Activated CD8-positive, alpha-beta T cell treated with anti-CD3 and anti-CD28 coated beads for 36 hours (primary cell): ENCODE measurements at regions not wholly inside any gene's neighbourhood (a gene's known extent, or its start where the extent isn't known, plus 50 kb on each side); places are given as distances from the start of the nearest gene placed in this dataset.

Experiments used
- ATAC-seq: fragments of 200-7000 bp; cut with Tn5 transposase; one replicate; pipeline ENCODE4 v1.10.0; 2021; ENCODE audit warnings: mild to moderate bottlenecking, moderate library complexity
- CTCF ChIA-PET: fragments of 350-600 bp; sonication (Branson Sonifier 250); formaldehyde crosslinking; loops from one replicate; lab custom pipeline; 2021; ENCODE audit warnings: antibody characterized with exemption; lab: Charles Lee
- POLR2A ChIA-PET: fragments of 350-600 bp; sonication (Branson Sonifier 250); formaldehyde crosslinking; loops from one replicate; lab custom pipeline; 2021; ENCODE audit warnings: antibody characterized with exemption; lab: Charles Lee
- DNase-seq: peaks from one replicate; pipeline ENCODE4 v3.0.0-alpha.2; 2020
- H3K27ac Mint-ChIP-seq: one replicate; pipeline ENCODE4 v1.8.0; 2021; ENCODE audit warnings: mild to moderate bottlenecking, mixed read lengths
- H3K27me3 Mint-ChIP-seq: one replicate; pipeline ENCODE4 v1.8.0; 2021; ENCODE audit warnings: mixed read lengths
- H3K36me3 Mint-ChIP-seq: one replicate; pipeline ENCODE4 v1.8.0; 2021; ENCODE audit warnings: low read depth, mixed read lengths
- H3K4me1 Mint-ChIP-seq: one replicate; pipeline ENCODE4 v1.8.0; 2021; ENCODE audit warnings: low read depth, mixed read lengths
- H3K4me3 Mint-ChIP-seq: one replicate; pipeline ENCODE4 v1.8.0; 2021; ENCODE audit warnings: mild to moderate bottlenecking, moderate library complexity, mixed read lengths
- H3K9me3 Mint-ChIP-seq: one replicate; pipeline ENCODE4 v1.8.0; 2021; ENCODE audit warnings: mixed read lengths
- intact Hi-C: fragments of 100-400 bp; cut with micrococcal nuclease; formaldehyde crosslinking; loops from one replicate; pipeline ENCODE4 v1.10.0; 2022
- TF ChIP-seq, protein P1 (sequence below): fragments of 200-600 bp; IDR thresholded peaks from one replicate; pipeline ENCODE4 v1.8.0; 2022; ENCODE audit warnings: antibody characterized with exemption, mild to moderate bottlenecking

DNA sequence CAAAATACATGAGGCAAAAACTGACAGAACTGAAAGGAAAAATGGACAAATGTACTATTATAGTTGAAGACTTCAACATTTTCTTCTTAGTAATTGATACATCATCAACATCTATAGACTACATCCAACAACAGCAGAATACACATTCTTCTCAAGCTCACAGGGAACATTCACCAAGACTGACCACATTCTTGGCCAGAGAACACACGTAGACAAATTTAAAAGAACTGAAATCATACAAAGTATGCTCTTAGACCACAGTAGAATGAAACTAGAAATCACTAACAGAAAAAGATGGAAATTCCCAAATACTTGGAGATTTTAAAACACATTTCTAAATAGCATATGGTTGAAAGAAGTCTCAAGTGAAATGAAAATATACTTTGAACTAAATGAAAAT lies 55.1 kb upstream of the NSMCE3 start:
- H3K4me3 Mint-ChIP-seq = no peak overlapping the region

DNA sequence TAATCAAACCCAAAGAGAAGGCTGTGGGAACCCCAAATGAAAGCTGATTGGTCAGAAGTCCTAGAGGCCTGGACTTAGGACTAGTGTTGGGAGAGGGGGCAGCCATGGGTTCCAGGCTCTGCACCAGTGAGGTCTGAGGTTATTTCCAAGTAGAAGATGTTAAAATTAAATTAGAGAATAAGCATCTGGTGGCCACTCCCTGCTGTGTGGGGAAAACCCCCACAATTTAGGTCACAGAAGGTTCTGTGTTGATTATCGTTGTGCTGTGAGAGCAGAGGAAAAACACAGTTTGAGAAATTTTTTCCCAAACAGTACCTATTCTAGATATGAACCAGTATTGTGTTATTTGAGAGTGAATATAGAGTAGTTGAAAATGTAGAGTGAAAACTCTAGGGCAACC lies 53.9 kb upstream of the NSMCE3 start:
- no peak overlapping the region for H3K27ac Mint-ChIP-seq
- no peak for DNase-seq
- H3K9me3 Mint-ChIP-seq = peaks cover 15% of the 10 kb centered on the region
- H3K4me1 Mint-ChIP-seq = no peaks in the 10 kb centered on the region
- H3K36me3 Mint-ChIP-seq = no peaks in the 10 kb centered on the region
- CTCF ChIA-PET = no interaction called here
- no peak overlapping the region for H3K4me3 Mint-ChIP-seq
- TF ChIP-seq, protein P1, sequence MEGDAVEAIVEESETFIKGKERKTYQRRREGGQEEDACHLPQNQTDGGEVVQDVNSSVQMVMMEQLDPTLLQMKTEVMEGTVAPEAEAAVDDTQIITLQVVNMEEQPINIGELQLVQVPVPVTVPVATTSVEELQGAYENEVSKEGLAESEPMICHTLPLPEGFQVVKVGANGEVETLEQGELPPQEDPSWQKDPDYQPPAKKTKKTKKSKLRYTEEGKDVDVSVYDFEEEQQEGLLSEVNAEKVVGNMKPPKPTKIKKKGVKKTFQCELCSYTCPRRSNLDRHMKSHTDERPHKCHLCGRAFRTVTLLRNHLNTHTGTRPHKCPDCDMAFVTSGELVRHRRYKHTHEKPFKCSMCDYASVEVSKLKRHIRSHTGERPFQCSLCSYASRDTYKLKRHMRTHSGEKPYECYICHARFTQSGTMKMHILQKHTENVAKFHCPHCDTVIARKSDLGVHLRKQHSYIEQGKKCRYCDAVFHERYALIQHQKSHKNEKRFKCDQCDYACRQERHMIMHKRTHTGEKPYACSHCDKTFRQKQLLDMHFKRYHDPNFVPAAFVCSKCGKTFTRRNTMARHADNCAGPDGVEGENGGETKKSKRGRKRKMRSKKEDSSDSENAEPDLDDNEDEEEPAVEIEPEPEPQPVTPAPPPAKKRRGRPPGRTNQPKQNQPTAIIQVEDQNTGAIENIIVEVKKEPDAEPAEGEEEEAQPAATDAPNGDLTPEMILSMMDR = no peak
- H3K27me3 Mint-ChIP-seq = peaks cover 8% of the 10 kb centered on the region
- intact Hi-C loops = no loop called here
- POLR2A ChIA-PET = no interaction called here
- ATAC-seq = no peak

More for the DNA sequence above, 55.1 kb upstream of the NSMCE3 start:
- H3K27me3 Mint-ChIP-seq = peaks cover 8% of the 10 kb centered on the region
- DNase-seq (no peak), ATAC-seq (no peak)
- ChIA-PET POLR2A (no interaction called here), CTCF (no interaction called here)
- H3K4me1 Mint-ChIP-seq = no peaks in the 10 kb centered on the region
- H3K9me3 Mint-ChIP-seq = peaks cover 15% of the 10 kb centered on the region
- TF ChIP-seq, protein P1 = no peak
- H3K27ac Mint-ChIP-seq = no peak overlapping the region
- H3K36me3 Mint-ChIP-seq = no peaks in the 10 kb centered on the region
- intact Hi-C loops = no loop called here

DNA sequence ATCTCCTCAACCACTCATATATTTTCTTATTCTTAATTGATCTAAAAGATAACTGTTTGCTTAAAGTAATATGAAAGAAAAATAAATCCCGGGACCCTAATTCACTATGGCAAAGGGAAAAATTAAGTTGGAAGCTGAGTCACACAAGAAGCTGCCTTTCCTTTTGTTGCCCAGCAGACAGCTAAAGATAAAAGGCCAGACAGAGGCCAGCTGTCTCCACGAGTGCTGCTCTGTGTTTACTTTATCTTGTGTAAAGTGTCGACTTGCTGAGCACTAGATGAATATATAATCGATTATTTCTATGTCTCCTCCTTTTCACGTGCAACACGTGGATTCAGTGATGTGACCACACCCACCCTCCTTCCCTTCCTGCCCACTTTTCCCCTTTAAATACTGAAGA lies 52.8 kb upstream of the NSMCE3 start:
- intact Hi-C loops = no loop called here
- ChIA-PET POLR2A (no interaction called here), CTCF (interaction anchor here (1.0 kb wide), 1 partner anchor 220 kb away, joined by 3 read pairs; no protein-coding TSS in a partner anchor)
- peaks cover 8% of the 10 kb centered on the region for H3K27me3 Mint-ChIP-seq
- TF ChIP-seq, protein P1 = no peak
- no peaks in the 10 kb centered on the region for H3K4me1 Mint-ChIP-seq
- H3K36me3 Mint-ChIP-seq = no peaks in the 10 kb centered on the region
- DNase-seq (no peak), ATAC-seq (no peak)
- H3K9me3 Mint-ChIP-seq = peaks cover 15% of the 10 kb centered on the region
- no peak overlapping the region for H3K27ac Mint-ChIP-seq
- no peak overlapping the region for H3K4me3 Mint-ChIP-seq

DNA sequence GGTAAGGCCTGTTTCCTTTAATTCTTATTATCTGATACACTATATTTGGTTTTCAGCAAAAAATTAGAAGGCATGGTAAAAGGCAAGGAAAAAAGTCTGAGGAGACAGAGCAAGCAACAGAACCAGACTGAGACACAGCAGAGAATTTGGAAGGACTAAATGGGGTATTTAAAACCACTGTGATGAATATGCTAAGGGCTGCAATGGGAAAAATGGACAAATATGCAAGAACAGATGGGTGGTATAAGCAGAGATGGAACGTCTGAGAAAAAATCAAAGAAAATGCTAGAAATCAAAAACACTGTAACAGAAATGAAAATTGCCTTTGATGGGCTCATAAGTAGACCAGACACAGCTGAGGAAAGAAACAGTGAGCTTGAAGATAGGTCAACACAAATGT lies 50.8 kb upstream of the NSMCE3 start:
- H3K4me1 Mint-ChIP-seq = no peaks in the 10 kb centered on the region
- TF ChIP-seq, protein P1 = no peak
- no peak for DNase-seq
- H3K27ac Mint-ChIP-seq = no peak overlapping the region
- intact Hi-C loops = no loop called here
- H3K36me3 Mint-ChIP-seq = no peaks in the 10 kb centered on the region
- no peak overlapping the region for H3K4me3 Mint-ChIP-seq
- ATAC-seq = no peak
- H3K9me3 Mint-ChIP-seq = peaks cover 5% of the 10 kb centered on the region
- ChIA-PET POLR2A (no interaction called here), CTCF (no interaction called here)
- H3K27me3 Mint-ChIP-seq = peaks cover 8% of the 10 kb centered on the region

DNA sequence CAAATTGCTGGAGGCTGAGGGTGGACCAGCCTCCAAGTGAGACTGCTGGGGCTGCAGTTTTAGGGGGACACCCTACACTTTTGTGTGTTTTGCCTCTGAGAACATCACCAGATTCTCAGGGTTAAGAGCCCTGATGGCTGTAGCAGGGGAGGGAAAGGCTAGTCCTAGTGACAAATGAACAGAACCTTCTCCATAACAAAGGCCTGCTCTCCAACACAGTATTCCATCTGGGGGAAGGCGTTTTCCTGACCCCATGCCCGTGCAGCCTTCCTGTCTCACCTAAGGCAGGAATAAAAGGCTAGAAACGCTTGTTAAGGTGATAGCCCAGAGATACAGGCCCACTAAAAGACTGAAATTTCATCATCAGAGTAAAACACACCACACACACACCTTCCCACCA lies 50.2 kb upstream of the NSMCE3 start:
- POLR2A ChIA-PET = no interaction called here
- Mint-ChIP-seq H3K36me3 (no peaks in the 10 kb centered on the region), H3K27ac (no peak overlapping the region), H3K9me3 (peaks cover 2% of the 10 kb centered on the region), H3K4me3 (no peak overlapping the region), H3K27me3 (peaks cover 8% of the 10 kb centered on the region), H3K4me1 (no peaks in the 10 kb centered on the region)
- CTCF ChIA-PET = no interaction called here
- DNase-seq = no peak
- TF ChIP-seq, protein P1 = no peak
- ATAC-seq = no peak
- intact Hi-C loops = no loop called here
